ENCODE measurements at regions not wholly inside any gene's neighbourhood (a gene's known extent, or its start where the extent isn't known, plus 50 kb on each side); places are given as distances from the start of the nearest gene placed in this dataset.

GRCh38 chr6:164066335-164066734, 651.8 kb downstream of the QKI start:
- TF ChIP-seq CTCF (IDR thresholded peaks at IDR 0.05; ENCODE audit: poor library complexity, severe bottlenecking) = no peak
- TF ChIP-seq REST (IDR thresholded peaks at IDR 0.05; ENCODE audit: borderline replicate concordance) = no peak
- no peak for TF ChIP-seq EZH2 (IDR thresholded peaks at IDR 0.05; ENCODE audit: borderline replicate concordance, insufficient read depth, low read length, poor library complexity, severe bottlenecking)
- TF ChIP-seq POLR2AphosphoS5 (IDR thresholded peaks at IDR 0.05) = no peak
- TF ChIP-seq RAD21 (conservative IDR thresholded peaks at IDR 0.05) = no peak
- no peak for TF ChIP-seq EP300 (conservative IDR thresholded peaks at IDR 0.05; ENCODE audit: poor library complexity, severe bottlenecking)

All from neural cell (in vitro differentiated cells).